H9 (cell line): ENCODE measurements at regions not wholly inside any gene's neighbourhood (a gene's known extent, or its start where the extent isn't known, plus 50 kb on each side); places are given as distances from the start of the nearest gene placed in this dataset.

Experiments used
- DNase-seq: peaks from one replicate; pipeline ENCODE4 v3.0.0-alpha.2; 2017
- H2AFZ ChIP-seq: one replicate; pipeline ENCODE4 v1.6.1; 2013; ENCODE audit warnings: mild to moderate bottlenecking, low read length, control low read depth, moderate library complexity
- H2AK5ac ChIP-seq: 2 replicates; pipeline ENCODE4 v1.6.1; 2013; ENCODE audit warnings: low read length, control low read depth, mixed read lengths; ENCODE audit not compliant: insufficient read length
- H2BK120ac ChIP-seq: one replicate; pipeline ENCODE4 v1.6.1; 2013; ENCODE audit warnings: low read depth, mild to moderate bottlenecking, low read length, control low read depth, inconsistent platforms; ENCODE audit not compliant: poor library complexity, severe bottlenecking
- H2BK12ac ChIP-seq: 2 replicates; pipeline ENCODE4 v1.6.1; 2013; ENCODE audit warnings: low read length, control low read depth, mixed read lengths, low read depth; ENCODE audit not compliant: insufficient read length
- H2BK15ac ChIP-seq: 2 replicates; pipeline ENCODE4 v1.6.1; 2013; ENCODE audit warnings: low read depth, low read length, control low read depth
- H2BK20ac ChIP-seq: one replicate; pipeline ENCODE4 v1.6.1; 2013; ENCODE audit warnings: low read depth, mild to moderate bottlenecking, low read length, control low read depth, inconsistent platforms; ENCODE audit not compliant: poor library complexity, severe bottlenecking
- H2BK5ac ChIP-seq: 2 replicates; pipeline ENCODE4 v1.6.1; 2013; ENCODE audit warnings: low read length, control low read depth, mixed read lengths; ENCODE audit not compliant: insufficient read length
- H3K14ac ChIP-seq: 2 replicates; pipeline ENCODE4 v1.6.1; 2013; ENCODE audit warnings: low read length, control low read depth; ENCODE audit not compliant: insufficient read depth
- H3K18ac ChIP-seq: 2 replicates; pipeline ENCODE4 v1.6.1; 2013; ENCODE audit warnings: low read depth, mild to moderate bottlenecking, mixed read lengths, low read length, control low read depth; ENCODE audit not compliant: insufficient read length
- H3K23ac ChIP-seq: 2 replicates; pipeline ENCODE4 v1.6.1; 2013; ENCODE audit warnings: low read length, control low read depth, mixed read lengths, low read depth; ENCODE audit not compliant: insufficient read length
- H3K23me2 ChIP-seq: 2 replicates; pipeline ENCODE4 v1.6.1; 2013; ENCODE audit warnings: low read depth, mild to moderate bottlenecking, mixed read lengths, low read length, control low read depth; ENCODE audit not compliant: insufficient read length, poor library complexity, severe bottlenecking
- H3K27ac ChIP-seq: 2 replicates; pipeline ENCODE4 v1.5.1; 2013; ENCODE audit warnings: low read length, control low read depth, mixed read lengths, low read depth; ENCODE audit not compliant: insufficient read length
- H3K27me3 ChIP-seq: 2 replicates; pipeline ENCODE4 v1.6.1; 2013; ENCODE audit warnings: low read length, control low read depth, inconsistent platforms; ENCODE audit not compliant: insufficient read depth
- H3K4ac ChIP-seq: 2 replicates; pipeline ENCODE4 v1.6.1; 2013; ENCODE audit warnings: low read depth, mild to moderate bottlenecking, control low read depth, inconsistent platforms, low read length, moderate library complexity
- H3K4me1 ChIP-seq: 2 replicates; pipeline ENCODE4 v1.6.1; 2013; ENCODE audit warnings: low read length, control low read depth, inconsistent platforms; ENCODE audit not compliant: insufficient read depth
- H3K4me2 ChIP-seq: 2 replicates; pipeline ENCODE4 v1.6.1; 2013; ENCODE audit warnings: low read length, control low read depth, mixed read lengths; ENCODE audit not compliant: insufficient read length, insufficient read depth
- H3K56ac ChIP-seq: 2 replicates; pipeline ENCODE4 v1.6.1; 2013; ENCODE audit warnings: low read depth, mild to moderate bottlenecking, mixed read lengths, low read length, control low read depth; ENCODE audit not compliant: insufficient read length
- H3K79me1 ChIP-seq: 2 replicates; pipeline ENCODE4 v1.6.1; 2013; ENCODE audit warnings: low read depth, mild to moderate bottlenecking, moderate library complexity, low read length, control low read depth, inconsistent platforms; ENCODE audit not compliant: insufficient read depth, poor library complexity, severe bottlenecking
- H3K79me2 ChIP-seq: 2 replicates; pipeline ENCODE4 v1.6.1; 2013; ENCODE audit warnings: low read length, control low read depth, inconsistent platforms; ENCODE audit not compliant: insufficient read depth
- H3K9ac ChIP-seq: 2 replicates; pipeline ENCODE4 v1.6.1; 2013; ENCODE audit warnings: low read length, control low read depth, mixed read lengths; ENCODE audit not compliant: insufficient read length; ENCODE audit errors: extremely low read depth
- H3K9me3 ChIP-seq: one replicate; pipeline ENCODE4 v1.6.1; 2013; ENCODE audit warnings: low read depth, low read length, inconsistent platforms; ENCODE audit not compliant: control insufficient read depth
- H3T11ph ChIP-seq: one replicate; pipeline ENCODE4 v1.6.1; 2013; ENCODE audit warnings: mild to moderate bottlenecking, low read length, control low read depth, inconsistent platforms
- H4K20me1 ChIP-seq: one replicate; pipeline ENCODE4 v1.6.1; 2013; ENCODE audit not compliant: control insufficient read depth, insufficient read length, insufficient read depth
- H4K5ac ChIP-seq: 2 replicates; pipeline ENCODE4 v1.6.1; 2013; ENCODE audit warnings: low read depth, mild to moderate bottlenecking, mixed read lengths, low read length, control low read depth; ENCODE audit not compliant: insufficient read length
- H4K8ac ChIP-seq: replicated peaks from 2 replicates; pipeline ENCODE4 v1.6.1; 2013; ENCODE audit warnings: low read length, control low read depth, mixed read lengths, low read depth; ENCODE audit not compliant: insufficient read length
- H4K91ac ChIP-seq: 2 replicates; pipeline ENCODE4 v1.6.1; 2013; ENCODE audit warnings: low read depth, mild to moderate bottlenecking, moderate library complexity, mixed read lengths, low read length, control low read depth; ENCODE audit not compliant: insufficient read length
- H3K27ac Mint-ChIP-seq, 3 experiments: 2 replicates in 2 of 3; 3 replicates in 1 of 3; pipeline ENCODE4 v1.8.0; 2020 to 2021; ENCODE audit warnings: mixed read lengths in 3 of 3, mild to moderate bottlenecking in 1 of 3, moderate library complexity in 1 of 3
- H3K27me3 Mint-ChIP-seq: 2 replicates; pipeline ENCODE4 v1.8.0; 2021; ENCODE audit warnings: low read depth, mild to moderate bottlenecking, moderate library complexity, mixed read lengths
- H3K36me3 Mint-ChIP-seq, 3 experiments: 2 replicates in 2 of 3; 3 replicates in 1 of 3; pipeline ENCODE4 v1.8.0; 2020 to 2021; ENCODE audit warnings: low read depth in 3 of 3, mixed read lengths in 3 of 3; ENCODE audit not compliant: insufficient read depth in 1 of 3
- H3K4me1 Mint-ChIP-seq, 2 experiments: 2 replicates each; pipeline ENCODE4 v1.8.0; 2020; ENCODE audit warnings: mixed read lengths in 2 of 2
- H3K4me3 Mint-ChIP-seq, 2 experiments: 2 replicates in 1 of 2; 3 replicates in 1 of 2; pipeline ENCODE4 v1.8.0; 2020 to 2021; ENCODE audit warnings: mild to moderate bottlenecking in 2 of 2, mixed read lengths in 2 of 2, moderate library complexity in 1 of 2
- H3K9me3 Mint-ChIP-seq, 2 experiments: 2 replicates in 1 of 2; 3 replicates in 1 of 2; pipeline ENCODE4 v1.8.0; 2020; ENCODE audit warnings: mild to moderate bottlenecking in 2 of 2, mixed read lengths in 2 of 2, moderate library complexity in 1 of 2
- CTCF ChIP-seq: fragments of 200-600 bp; sonication (generic); conservative IDR thresholded peaks from 3 replicates; pipeline ENCODE4 v1.8.0; 2021; ENCODE audit warnings: antibody characterized with exemption, mild to moderate bottlenecking
- WGBS: extraction: QIAGEN DNeasy Blood & Tissue Kit; methylation state at CpG from one replicate; pipeline ENCODE4 v1.1.7; 2013; ENCODE audit warnings: missing lambda C conversion rate, low lambda C conversion rate, mixed read lengths; ENCODE audit not compliant: insufficient read length; ENCODE audit errors: extremely low coverage; 5-methylcytosine and 5-hydroxymethylcytosine counted together

- no peak overlapping the region for H2AFZ ChIP-seq
- no CpG with 5 or more reads among the region's 18 CpGs for WGBS
These were observed 69.4 kb downstream of the GRIN2B start for GRCh38 chr12:13911756-13912554.

More at GRCh38 chr12:13911756-13912554, 69.4 kb downstream of the GRIN2B start:
- no peaks in the 10 kb centered on the region for H3K9me3 Mint-ChIP-seq
- no peak overlapping the region; a peak in 2 of 7 replicates for H3K27ac Mint-ChIP-seq
- Histone ChIP-seq H3K23ac (no peak overlapping the region), H3K27me3 (no peaks in the 10 kb centered on the region; the same call in 1 of the 2 replicates), H3K23me2 (no peaks in the 10 kb centered on the region), H4K91ac (no peak overlapping the region), H3T11ph (no peak overlapping the region), H4K5ac (no peak overlapping the region), H2BK120ac (no peak overlapping the region), H3K14ac (no peak overlapping the region; the same call in 1 of the 2 replicates), H3K4me2 (no peak overlapping the region), H2BK20ac (no peak overlapping the region), H2BK12ac (no peak overlapping the region), H3K18ac (no peak overlapping the region), H2BK15ac (no peak overlapping the region), H3K4ac (no peak overlapping the region), H4K8ac (no peak overlapping the region), H3K79me1 (no peaks in the 10 kb centered on the region), H4K20me1 (no peaks in the 10 kb centered on the region), H3K56ac (no peak overlapping the region), H2AK5ac (no peak overlapping the region), H3K79me2 (no peaks in the 10 kb centered on the region), H2BK5ac (no peak overlapping the region), H3K9me3 (no peaks in the 10 kb centered on the region), H3K9ac (no peak overlapping the region), H3K4me1 (no peaks in the 10 kb centered on the region), H3K27ac (no peak overlapping the region)
- H3K4me3 Mint-ChIP-seq, result no peak overlapping the region
- no peak for DNase-seq
- peaks cover 12% of the 10 kb centered on the region for H3K27me3 Mint-ChIP-seq
- H3K36me3 Mint-ChIP-seq, result no peaks in the 10 kb centered on the region
- H3K4me1 Mint-ChIP-seq, result no peaks in the 10 kb centered on the region
- TF ChIP-seq CTCF, result no peak
